CD4-positive, alpha-beta T cell (primary cell): ENCODE measurements at regions not wholly inside any gene's neighbourhood (a gene's known extent, or its start where the extent isn't known, plus 50 kb on each side); places are given as distances from the start of the nearest gene placed in this dataset.
A peak's percentile ranks its signal among the peaks of the same experiment; 100 is the strongest.

Source experiments
- ATAC-seq: fragments of 200-7000 bp; cut with Tn5 transposase; one replicate; pipeline ENCODE4 v1.10.0; 2022; ENCODE audit warnings: mild to moderate bottlenecking; ENCODE audit not compliant: poor library complexity
- CTCF ChIA-PET: fragments of 350-600 bp; sonication (Branson Sonifier 250); formaldehyde crosslinking; loops from one replicate; lab custom pipeline; 2021; ENCODE audit warnings: antibody characterized with exemption, inconsistent platforms; lab: Charles Lee
- POLR2A ChIA-PET: fragments of 350-600 bp; sonication (Branson Sonifier 250); formaldehyde crosslinking; loops from one replicate; lab custom pipeline; 2021; ENCODE audit warnings: antibody characterized with exemption, inconsistent platforms; lab: Charles Lee
- DNase-seq, 14 experiments: peaks; one replicate each; pipeline ENCODE4 v3.0.0-alpha.2; 2013 to 2020; ENCODE audit warnings: mixed read lengths in 2 of 14
- H3K27ac ChIP-seq, 2 donors: one replicate each; pipeline versions ENCODE4 v1.5.1 to v1.7.0; 2013; ENCODE audit warnings: low read length in 2 of 2, low read depth in 1 of 2, mild to moderate bottlenecking in 1 of 2
- H3K27me3 ChIP-seq, 2 experiments: 1 replicate in 1 of 2; 2 replicates in 1 of 2; pipeline versions ENCODE4 v1.6.1 to v1.7.0; 2013; ENCODE audit warnings: low read length in 2 of 2, control low read depth in 1 of 2, mild to moderate bottlenecking in 1 of 2, moderate library complexity in 1 of 2; ENCODE audit not compliant: insufficient read depth in 2 of 2, control insufficient read depth in 1 of 2
- H3K36me3 ChIP-seq: one replicate; pipeline ENCODE4 v1.6.1; 2013; ENCODE audit warnings: low read length, control low read depth; ENCODE audit not compliant: insufficient read depth
- H3K4me1 ChIP-seq: one replicate; pipeline ENCODE4 v1.6.1; 2013; ENCODE audit warnings: low read length, control low read depth; ENCODE audit not compliant: insufficient read depth
- H3K4me3 ChIP-seq: one replicate; pipeline ENCODE4 v1.5.1; 2013; ENCODE audit warnings: mild to moderate bottlenecking, low read length, moderate library complexity
- H3K9me3 ChIP-seq, 2 experiments: 1 replicate in 1 of 2; 2 replicates in 1 of 2; pipeline versions ENCODE4 v1.6.1 to v1.7.0; 2013; ENCODE audit warnings: low read length in 2 of 2, mild to moderate bottlenecking in 2 of 2, control low read depth in 1 of 2, moderate library complexity in 1 of 2; ENCODE audit not compliant: control insufficient read depth in 1 of 2, insufficient read depth in 1 of 2
- H3K27ac Mint-ChIP-seq: one replicate; pipeline ENCODE4 v1.8.0; 2020; ENCODE audit warnings: mixed read lengths
- H3K27me3 Mint-ChIP-seq: one replicate; pipeline ENCODE4 v1.8.0; 2021; ENCODE audit warnings: mixed read lengths
- H3K36me3 Mint-ChIP-seq: one replicate; pipeline ENCODE4 v1.8.0; 2021; ENCODE audit warnings: low read depth, mixed read lengths
- H3K4me1 Mint-ChIP-seq: one replicate; pipeline ENCODE4 v1.8.0; 2021; ENCODE audit warnings: low read depth, mixed read lengths
- H3K4me3 Mint-ChIP-seq: one replicate; pipeline ENCODE4 v1.8.0; 2020; ENCODE audit warnings: mild to moderate bottlenecking, mixed read lengths
- H3K9me3 Mint-ChIP-seq: one replicate; pipeline ENCODE4 v1.8.0; 2020; ENCODE audit warnings: mixed read lengths
- CTCF ChIP-seq: fragments of 200-600 bp; IDR thresholded peaks from one replicate; pipeline ENCODE4 v1.8.0; 2022; ENCODE audit warnings: antibody characterized with exemption, mild to moderate bottlenecking
- intact Hi-C, 2 experiments: fragments of 100-400 bp; cut with DNase I in 1 of 2; cut with micrococcal nuclease in 1 of 2; formaldehyde crosslinking; loops; one replicate each; pipeline versions ENCODE4 v1.15.1 to v1.9.0; 2023 to 2025; cut with DNase I, micrococcal nuclease

GRCh38 chr14:36075203-36075602, 101.3 kb downstream of the PTCSC3 start:
- Histone ChIP-seq H3K9me3 (peaks cover 0 to 4% of the 10 kb centered on the region in 2 experiments), H3K36me3 (no peaks in the 10 kb centered on the region), H3K27me3 (peaks cover 5 to 17% of the 10 kb centered on the region in 2 experiments), H3K4me1 (no peaks in the 10 kb centered on the region), H3K27ac (no peak overlapping the region), H3K4me3 (no peak overlapping the region)
- no peaks in the 10 kb centered on the region for H3K36me3 Mint-ChIP-seq
- CTCF ChIA-PET = no interaction called here
- POLR2A ChIA-PET = no interaction called here
- no peak overlapping the region for H3K4me3 Mint-ChIP-seq
- H3K27ac Mint-ChIP-seq = no peak overlapping the region
- peaks cover 64% of the 10 kb centered on the region for H3K27me3 Mint-ChIP-seq
- no peak for ATAC-seq
- H3K9me3 Mint-ChIP-seq = peaks cover 9% of the 10 kb centered on the region
- intact Hi-C loops = no loop called here
- DNase-seq = no peak
- H3K4me1 Mint-ChIP-seq = no peaks in the 10 kb centered on the region
- no peak for TF ChIP-seq CTCF

- DNase-seq (no peak), ATAC-seq (no peak)
- Histone ChIP-seq H3K27me3 (peaks cover 8 to 21% of the 10 kb centered on the region in 2 experiments), H3K9me3 (no peaks in the 10 kb centered on the region), H3K4me3 (no peak overlapping the region), H3K36me3 (no peaks in the 10 kb centered on the region), H3K27ac (no peak overlapping the region), H3K4me1 (no peaks in the 10 kb centered on the region)
- intact Hi-C loops = loop anchor here in 1 of 2 experiments (2.0 kb wide), 1 partner anchor 190 kb away; no protein-coding TSS in a partner anchor
- Mint-ChIP-seq H3K27ac (no peak overlapping the region), H3K4me1 (peaks cover 6% of the 10 kb centered on the region), H3K4me3 (no peak overlapping the region), H3K36me3 (no peaks in the 10 kb centered on the region), H3K9me3 (no peaks in the 10 kb centered on the region), H3K27me3 (peaks cover 66% of the 10 kb centered on the region)
- no peak for TF ChIP-seq CTCF
- CTCF ChIA-PET = no interaction called here
- POLR2A ChIA-PET = no interaction called here
Observed at GRCh38 chr14:36070720-36071043, 105.8 kb downstream of the PTCSC3 start.

GRCh38 chr14:36070031-36070719, 106.3 kb downstream of the PTCSC3 start:
- POLR2A ChIA-PET = no interaction called here
- no peak for ATAC-seq
- H3K4me1 Mint-ChIP-seq = peaks cover 6% of the 10 kb centered on the region
- no peaks in the 10 kb centered on the region for H3K9me3 Mint-ChIP-seq
- intact Hi-C loops = loop anchor here in 1 of 2 experiments (2.0 kb wide), 1 partner anchor 189 kb away; no protein-coding TSS in a partner anchor
- peaks cover 67% of the 10 kb centered on the region for H3K27me3 Mint-ChIP-seq
- no peak overlapping the region for H3K27ac Mint-ChIP-seq
- Histone ChIP-seq H3K4me1 (no peaks in the 10 kb centered on the region), H3K36me3 (no peaks in the 10 kb centered on the region), H3K4me3 (no peak overlapping the region), H3K27ac (no peak overlapping the region), H3K27me3 (peaks cover 8 to 21% of the 10 kb centered on the region in 2 experiments), H3K9me3 (no peaks in the 10 kb centered on the region)
- H3K36me3 Mint-ChIP-seq = no peaks in the 10 kb centered on the region
- TF ChIP-seq CTCF = no peak
- no peak overlapping the region for H3K4me3 Mint-ChIP-seq
- CTCF ChIA-PET = interaction anchor here (1.3 to 1.7 kb wide), 2 partner anchors 10 to 191 kb away, joined by 4 to 9 read pairs; no protein-coding TSS in a partner anchor
- peak in 6 of 14 experiments; percentile 2 to 13 (median 4) for DNase-seq
